Panc1 (cell line): ENCODE measurements at regions not wholly inside any gene's neighbourhood (a gene's known extent, or its start where the extent isn't known, plus 50 kb on each side); places are given as distances from the start of the nearest gene placed in this dataset.

Experiments
- ATAC-seq: fragments of 200-7000 bp; cut with Tn5 transposase; 2 replicates; pipeline ENCODE4 v1.9.1; 2020; ENCODE audit warnings: mild to moderate bottlenecking, moderate library complexity
- BruUV-seq: library from RNA; stranded (reverse); fragments of 400-500 nt; replicated peaks from 2 replicates; lab custom pipeline; 2021; lab: Mats Ljungman, UMichigan
- CTCF ChIA-PET: fragments of 300-600 bp; sonication (Branson Sonifier 250); formaldehyde crosslinking; loops from one replicate; lab custom pipeline; 2022; ENCODE audit warnings: antibody characterized with exemption; lab: Charles Lee
- POLR2A ChIA-PET: fragments of 300-600 bp; sonication (Branson Sonifier 250); formaldehyde crosslinking; loops from one replicate; lab custom pipeline; 2022; ENCODE audit warnings: antibody characterized with exemption; lab: Charles Lee
- DNase-seq: peaks from one replicate; pipeline ENCODE4 v3.0.0-alpha.2; 2010; ENCODE audit warnings: low read depth, low spot score
- H3K27ac ChIP-seq: 2 replicates; pipeline ENCODE4 v1.5.1; 2011; ENCODE audit warnings: mild to moderate bottlenecking, low read length, inconsistent platforms
- H3K27me3 ChIP-seq: fragments of 200-500 bp; sonication (Bioruptor generic); 2 replicates; pipeline ENCODE4 v1.6.0; 2014; ENCODE audit warnings: low read length, inconsistent platforms; ENCODE audit not compliant: control insufficient read depth, insufficient read depth
- H3K36me3 ChIP-seq: fragments of 200-500 bp; sonication (Bioruptor generic); 2 replicates; pipeline ENCODE4 v1.5.1; 2014; ENCODE audit warnings: inconsistent platforms, mild to moderate bottlenecking, low read length, moderate library complexity; ENCODE audit not compliant: control insufficient read depth, insufficient read depth
- H3K4me1 ChIP-seq: 2 replicates; pipeline ENCODE4 v1.5.1; 2011; ENCODE audit warnings: inconsistent platforms, mild to moderate bottlenecking, low read length, moderate library complexity; ENCODE audit not compliant: control insufficient read depth, insufficient read depth
- H3K4me3 ChIP-seq, 2 experiments: 2 replicates each; pipeline ENCODE4 v1.5.1; 2011 to 2012; ENCODE audit warnings: low read depth in 2 of 2, low read length in 2 of 2, mild to moderate bottlenecking in 2 of 2, inconsistent platforms in 1 of 2, moderate library complexity in 1 of 2
- H3K9me3 ChIP-seq: fragments of 200-500 bp; sonication (Bioruptor generic); 2 replicates; pipeline ENCODE4 v1.5.1; 2014; ENCODE audit warnings: low read depth, mild to moderate bottlenecking, inconsistent platforms, low read length, moderate library complexity; ENCODE audit not compliant: control insufficient read depth, insufficient read depth
- POLR2AphosphoS5 ChIP-seq: IDR thresholded peaks from 2 replicates; pipeline ENCODE4 v1.6.1; 2012; ENCODE audit warnings: mild to moderate bottlenecking, low read depth, low read length, moderate library complexity
- SIN3A ChIP-seq: IDR thresholded peaks from 2 replicates; pipeline ENCODE4 v1.6.1; 2012; ENCODE audit warnings: low read depth, mild to moderate bottlenecking, low read length, moderate library complexity, borderline replicate concordance; ENCODE audit not compliant: insufficient read depth
- TCF7L2 ChIP-seq: IDR thresholded peaks from 2 replicates; pipeline ENCODE4 v1.6.1; 2011; ENCODE audit warnings: mild to moderate bottlenecking, low read depth, low read length, inconsistent platforms
- in situ Hi-C: cut with HindIII; loops from 2 replicates; pipeline ENCODE4 v1.10.0; 2016; ENCODE audit warnings: low sequenced_read_pairs, low pct_unique_long_range_greater_than_20kb
- intact Hi-C: fragments of 100-400 bp; cut with micrococcal nuclease; formaldehyde crosslinking; loops from one replicate; pipeline ENCODE4 v1.10.0; 2022; ENCODE audit not compliant: unreplicated experiment
- TF ChIP-seq, protein P1 (sequence below), 2 experiments: IDR thresholded peaks; 2 replicates each; pipeline ENCODE4 v1.6.1; 2011 to 2012; ENCODE audit warnings: low read depth in 2 of 2, control low read depth in 1 of 2, low read length in 1 of 2, mild to moderate bottlenecking in 1 of 2, moderate library complexity in 1 of 2; ENCODE audit not compliant: insufficient read depth in 1 of 2
- TF ChIP-seq, protein P2 (sequence below): fragments of 450-650 bp; IDR thresholded peaks from 2 replicates; pipeline ENCODE4 v1.5.1; 2017; ENCODE audit warnings: mild to moderate bottlenecking

DNA sequence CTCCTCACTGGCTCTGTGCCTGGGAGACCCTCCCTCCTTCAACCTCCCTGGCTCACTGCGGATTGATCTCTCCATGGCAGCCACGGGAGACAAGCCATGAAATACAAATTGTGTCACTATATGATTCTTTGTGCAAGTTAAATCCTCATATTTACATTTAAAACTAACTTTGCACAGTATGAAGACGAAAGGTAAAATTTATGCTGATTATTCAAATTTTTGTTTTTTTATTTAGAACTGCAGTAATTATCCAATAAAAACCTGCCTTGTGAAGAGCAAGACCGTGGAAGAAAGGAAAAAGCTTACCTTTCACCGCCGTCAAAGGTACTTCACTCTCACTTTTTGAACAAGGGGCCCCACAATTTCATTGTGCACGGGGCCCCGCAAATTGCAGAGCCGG is 436.9 kb downstream of the EIPR1 start:
- TF ChIP-seq, protein P1, sequence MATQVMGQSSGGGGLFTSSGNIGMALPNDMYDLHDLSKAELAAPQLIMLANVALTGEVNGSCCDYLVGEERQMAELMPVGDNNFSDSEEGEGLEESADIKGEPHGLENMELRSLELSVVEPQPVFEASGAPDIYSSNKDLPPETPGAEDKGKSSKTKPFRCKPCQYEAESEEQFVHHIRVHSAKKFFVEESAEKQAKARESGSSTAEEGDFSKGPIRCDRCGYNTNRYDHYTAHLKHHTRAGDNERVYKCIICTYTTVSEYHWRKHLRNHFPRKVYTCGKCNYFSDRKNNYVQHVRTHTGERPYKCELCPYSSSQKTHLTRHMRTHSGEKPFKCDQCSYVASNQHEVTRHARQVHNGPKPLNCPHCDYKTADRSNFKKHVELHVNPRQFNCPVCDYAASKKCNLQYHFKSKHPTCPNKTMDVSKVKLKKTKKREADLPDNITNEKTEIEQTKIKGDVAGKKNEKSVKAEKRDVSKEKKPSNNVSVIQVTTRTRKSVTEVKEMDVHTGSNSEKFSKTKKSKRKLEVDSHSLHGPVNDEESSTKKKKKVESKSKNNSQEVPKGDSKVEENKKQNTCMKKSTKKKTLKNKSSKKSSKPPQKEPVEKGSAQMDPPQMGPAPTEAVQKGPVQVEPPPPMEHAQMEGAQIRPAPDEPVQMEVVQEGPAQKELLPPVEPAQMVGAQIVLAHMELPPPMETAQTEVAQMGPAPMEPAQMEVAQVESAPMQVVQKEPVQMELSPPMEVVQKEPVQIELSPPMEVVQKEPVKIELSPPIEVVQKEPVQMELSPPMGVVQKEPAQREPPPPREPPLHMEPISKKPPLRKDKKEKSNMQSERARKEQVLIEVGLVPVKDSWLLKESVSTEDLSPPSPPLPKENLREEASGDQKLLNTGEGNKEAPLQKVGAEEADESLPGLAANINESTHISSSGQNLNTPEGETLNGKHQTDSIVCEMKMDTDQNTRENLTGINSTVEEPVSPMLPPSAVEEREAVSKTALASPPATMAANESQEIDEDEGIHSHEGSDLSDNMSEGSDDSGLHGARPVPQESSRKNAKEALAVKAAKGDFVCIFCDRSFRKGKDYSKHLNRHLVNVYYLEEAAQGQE (IDR thresholded peaks at IDR 0.05; ENCODE audit: insufficient read depth in 1 of 2, low read depth in 2 of 2, low read length in 1 of 2) = no peak
- no peak for TF ChIP-seq POLR2AphosphoS5
- TF ChIP-seq TCF7L2 = no peak
- TF ChIP-seq SIN3A = no peak
- TF ChIP-seq, protein P2, sequence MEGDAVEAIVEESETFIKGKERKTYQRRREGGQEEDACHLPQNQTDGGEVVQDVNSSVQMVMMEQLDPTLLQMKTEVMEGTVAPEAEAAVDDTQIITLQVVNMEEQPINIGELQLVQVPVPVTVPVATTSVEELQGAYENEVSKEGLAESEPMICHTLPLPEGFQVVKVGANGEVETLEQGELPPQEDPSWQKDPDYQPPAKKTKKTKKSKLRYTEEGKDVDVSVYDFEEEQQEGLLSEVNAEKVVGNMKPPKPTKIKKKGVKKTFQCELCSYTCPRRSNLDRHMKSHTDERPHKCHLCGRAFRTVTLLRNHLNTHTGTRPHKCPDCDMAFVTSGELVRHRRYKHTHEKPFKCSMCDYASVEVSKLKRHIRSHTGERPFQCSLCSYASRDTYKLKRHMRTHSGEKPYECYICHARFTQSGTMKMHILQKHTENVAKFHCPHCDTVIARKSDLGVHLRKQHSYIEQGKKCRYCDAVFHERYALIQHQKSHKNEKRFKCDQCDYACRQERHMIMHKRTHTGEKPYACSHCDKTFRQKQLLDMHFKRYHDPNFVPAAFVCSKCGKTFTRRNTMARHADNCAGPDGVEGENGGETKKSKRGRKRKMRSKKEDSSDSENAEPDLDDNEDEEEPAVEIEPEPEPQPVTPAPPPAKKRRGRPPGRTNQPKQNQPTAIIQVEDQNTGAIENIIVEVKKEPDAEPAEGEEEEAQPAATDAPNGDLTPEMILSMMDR = no peak
- BruUV-seq = no TSS peak

DNA sequence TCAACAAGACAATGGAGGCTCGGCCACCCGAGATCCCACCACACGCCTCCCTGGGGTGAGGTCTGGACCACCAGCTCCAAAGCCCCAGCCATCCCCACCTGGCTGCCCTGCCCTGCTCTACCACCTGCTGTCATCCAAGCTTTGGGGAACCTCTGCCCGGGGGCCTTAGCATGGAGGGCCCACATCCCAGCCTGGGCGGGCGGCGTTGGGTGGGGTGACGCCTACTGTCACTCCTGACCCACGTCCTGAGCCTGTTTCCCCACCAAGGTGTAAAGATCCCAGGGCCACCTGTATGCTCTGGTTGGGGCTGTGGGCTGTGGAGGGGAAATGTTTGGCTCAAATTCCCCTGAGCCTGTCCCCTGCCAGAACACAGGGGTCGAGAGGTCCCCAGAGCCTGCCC is 437.6 kb downstream of the EIPR1 start:
- DNase-seq (no peak), ATAC-seq (no peak)
- no peak overlapping the region for H3K4me3 ChIP-seq
- POLR2A ChIA-PET = no interaction called here
- no peaks in the 10 kb centered on the region for H3K36me3 ChIP-seq
- BruUV-seq = no TSS peak
- in situ Hi-C loops = no loop called here
- H3K27me3 ChIP-seq = no peaks in the 10 kb centered on the region
- no peak overlapping the region for H3K27ac ChIP-seq
- H3K9me3 ChIP-seq = no peaks in the 10 kb centered on the region
- CTCF ChIA-PET = no interaction called here
- H3K4me1 ChIP-seq = no peaks in the 10 kb centered on the region
- no peak for TF ChIP-seq SIN3A
- TF ChIP-seq, protein P1 (IDR thresholded peaks at IDR 0.05; ENCODE audit: insufficient read depth in 1 of 2, low read depth in 2 of 2, low read length in 1 of 2) = no peak
- no peak for TF ChIP-seq POLR2AphosphoS5
- no peak for TF ChIP-seq TCF7L2
- TF ChIP-seq, protein P2 = no peak
- intact Hi-C loops = no loop called here

More for the DNA sequence above, 436.9 kb downstream of the EIPR1 start:
- intact Hi-C loops (no loop called here), in situ Hi-C loops (no loop called here)
- H3K4me1 ChIP-seq = no peaks in the 10 kb centered on the region
- POLR2A ChIA-PET = no interaction called here
- no peak for ATAC-seq
- no peak overlapping the region for H3K27ac ChIP-seq
- H3K36me3 ChIP-seq = no peaks in the 10 kb centered on the region
- CTCF ChIA-PET = no interaction called here
- no peaks in the 10 kb centered on the region for H3K9me3 ChIP-seq
- no peak for DNase-seq
- H3K27me3 ChIP-seq = no peaks in the 10 kb centered on the region
- no peak overlapping the region for H3K4me3 ChIP-seq
